Transverse colon (tissue), 4 donors: ENCODE measurements at regions not wholly inside any gene's neighbourhood (a gene's known extent, or its start where the extent isn't known, plus 50 kb on each side); places are given as distances from the start of the nearest gene placed in this dataset.

Experiments
- DNase-seq: peaks from one replicate; pipeline ENCODE4 v3.0.0-alpha.2; 2019
- H3K27ac ChIP-seq, 4 donors: fragments of 200-600 bp; sonication (generic); 2 replicates each; pipeline ENCODE4 v1.5.1; 2016 to 2018; ENCODE audit warnings: inconsistent platforms in 4 of 4
- H3K27me3 ChIP-seq: fragments of 200-600 bp; sonication (generic); 2 replicates; pipeline ENCODE4 v1.5.1; 2017; ENCODE audit warnings: inconsistent platforms
- H3K36me3 ChIP-seq, 4 donors: fragments of 200-600 bp; sonication (generic); 2 replicates each; pipeline ENCODE4 v1.5.1; 2017 to 2019; ENCODE audit warnings: inconsistent platforms in 4 of 4
- H3K4me1 ChIP-seq, 4 donors: fragments of 200-600 bp; sonication (generic); 2 replicates each; pipeline ENCODE4 v1.5.1; 2017 to 2020; ENCODE audit warnings: inconsistent platforms in 4 of 4
- H3K4me3 ChIP-seq, 4 donors: fragments of 200-600 bp; sonication (generic); 1 replicate in 1 of 4; 2 replicates in 3 of 4; pipeline versions ENCODE4 v1.5.1 to v1.6.1; 2017 to 2019; ENCODE audit warnings: inconsistent platforms in 4 of 4
- H3K9me3 ChIP-seq, 2 donors: fragments of 200-600 bp; sonication (generic); 2 replicates each; pipeline ENCODE4 v1.5.1; 2017 to 2019; ENCODE audit warnings: inconsistent platforms in 2 of 2
- EP300 ChIP-seq: sonication (generic); formaldehyde crosslinking; IDR thresholded peaks from one replicate; pipeline ENCODE4 v1.6.1; 2017; ENCODE audit warnings: antibody characterized with exemption, low read depth
- POLR2A ChIP-seq: fragments of 450-650 bp; IDR thresholded peaks from one replicate; pipeline ENCODE4 v1.6.1; 2016; ENCODE audit warnings: antibody characterized with exemption, mild to moderate bottlenecking, moderate library complexity
- POLR2AphosphoS5 ChIP-seq, 3 donors: sonication (generic); formaldehyde crosslinking; IDR thresholded peaks; one replicate each; pipeline ENCODE4 v1.6.1; 2016; ENCODE audit warnings: antibody characterized with exemption in 3 of 3
- WGBS, 2 donors: methylation state at CpG; one replicate each; pipeline ENCODE4 v1.1.5; 2018; ENCODE audit warnings: low coverage in 1 of 2; 5-methylcytosine and 5-hydroxymethylcytosine counted together
- in situ Hi-C, 4 donors: fragments of 200-750 bp; cut with MboI; loops; one replicate each; pipeline versions ENCODE4 v1.15.0 to v1.15.1; 2017; ENCODE audit warnings: low sequenced_read_pairs in 3 of 4, low pct_ligation_motif_present in 1 of 4, low pct_unique_long_range_greater_than_20kb in 1 of 4
- intact Hi-C: fragments of 100-400 bp; cut with DNase I; formaldehyde crosslinking; loops from one replicate; pipeline ENCODE4 v1.15.1; 2023; ENCODE audit warnings: low total_unique reads
- TF ChIP-seq, protein P1 (sequence below), 5 experiments: fragments of 200-600 bp in 3 of 5; fragments of 450-650 bp in 2 of 5; sonication (generic) in 3 of 5; IDR thresholded peaks; 1 replicate in 2 of 5; 2 replicates in 3 of 5; pipeline ENCODE4 v1.5.1; 2016 to 2017; ENCODE audit warnings: antibody characterized with exemption in 5 of 5, inconsistent platforms in 3 of 5, mild to moderate bottlenecking in 2 of 5, moderate library complexity in 1 of 5

- TF ChIP-seq, protein P1, sequence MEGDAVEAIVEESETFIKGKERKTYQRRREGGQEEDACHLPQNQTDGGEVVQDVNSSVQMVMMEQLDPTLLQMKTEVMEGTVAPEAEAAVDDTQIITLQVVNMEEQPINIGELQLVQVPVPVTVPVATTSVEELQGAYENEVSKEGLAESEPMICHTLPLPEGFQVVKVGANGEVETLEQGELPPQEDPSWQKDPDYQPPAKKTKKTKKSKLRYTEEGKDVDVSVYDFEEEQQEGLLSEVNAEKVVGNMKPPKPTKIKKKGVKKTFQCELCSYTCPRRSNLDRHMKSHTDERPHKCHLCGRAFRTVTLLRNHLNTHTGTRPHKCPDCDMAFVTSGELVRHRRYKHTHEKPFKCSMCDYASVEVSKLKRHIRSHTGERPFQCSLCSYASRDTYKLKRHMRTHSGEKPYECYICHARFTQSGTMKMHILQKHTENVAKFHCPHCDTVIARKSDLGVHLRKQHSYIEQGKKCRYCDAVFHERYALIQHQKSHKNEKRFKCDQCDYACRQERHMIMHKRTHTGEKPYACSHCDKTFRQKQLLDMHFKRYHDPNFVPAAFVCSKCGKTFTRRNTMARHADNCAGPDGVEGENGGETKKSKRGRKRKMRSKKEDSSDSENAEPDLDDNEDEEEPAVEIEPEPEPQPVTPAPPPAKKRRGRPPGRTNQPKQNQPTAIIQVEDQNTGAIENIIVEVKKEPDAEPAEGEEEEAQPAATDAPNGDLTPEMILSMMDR (IDR thresholded peaks at IDR 0.05): no peak
- TF ChIP-seq EP300 (no peak), POLR2A (no peak)
- Histone ChIP-seq H3K36me3 (no peaks in the 10 kb centered on the region), H3K9me3 (no peaks in the 10 kb centered on the region), H3K4me1 (no peaks in the 10 kb centered on the region), H3K27ac (no peak overlapping the region), H3K4me3 (no peak overlapping the region), H3K27me3 (no peaks in the 10 kb centered on the region)
- WGBS, 2 donors: 79% methylated on average over 5 of the region's 5 CpGs; no CpG with 5 or more reads in 1 of the 2 donors
- intact Hi-C loops: no loop called here
- DNase-seq: no peak
- in situ Hi-C loops: no loop called here
Observed at GRCh38 chr12:128163086-128163485, 103.9 kb upstream of the TMEM132C start.

DNA sequence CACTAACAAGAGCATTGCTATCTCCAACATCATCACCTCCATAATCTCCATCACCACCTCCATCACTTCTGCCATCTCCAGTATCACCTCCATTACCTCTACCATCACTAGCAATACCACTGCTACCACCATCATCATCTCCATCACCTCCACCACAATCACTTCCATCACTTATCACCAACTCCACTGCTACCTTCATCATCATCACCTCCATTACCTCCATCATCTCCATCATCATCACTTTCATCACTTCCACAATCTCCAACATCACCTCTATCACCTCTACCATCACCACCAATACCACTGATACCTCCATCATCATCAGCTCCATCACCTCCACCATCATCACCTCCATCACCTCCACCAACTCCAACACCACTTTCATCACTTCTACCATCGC is 102.4 kb upstream of the TMEM132C start:
- H3K4me3 ChIP-seq: no peak overlapping the region

GRCh38 chr12:128165387-128165786 is 101.6 kb upstream of the TMEM132C start:
- Histone ChIP-seq H3K4me1 (no peaks in the 10 kb centered on the region), H3K36me3 (no peaks in the 10 kb centered on the region), H3K4me3 (no peak overlapping the region), H3K27ac (no peak overlapping the region), H3K9me3 (no peaks in the 10 kb centered on the region), H3K27me3 (no peaks in the 10 kb centered on the region)
- intact Hi-C loops: no loop called here
- in situ Hi-C loops: no loop called here
- 84 to 92% methylated on average over 3 of the region's 3 CpGs for WGBS, 2 donors
- TF ChIP-seq POLR2A (no peak), POLR2AphosphoS5 (IDR thresholded peaks at IDR 0.05) (no peak), EP300 (no peak)
- TF ChIP-seq, protein P1 (IDR thresholded peaks at IDR 0.05): no peak
- no peak for DNase-seq

More for the DNA sequence above, 102.4 kb upstream of the TMEM132C start:
- no peaks in the 10 kb centered on the region for H3K9me3 ChIP-seq
- H3K27ac ChIP-seq: no peak overlapping the region
- in situ Hi-C loops (no loop called here), intact Hi-C loops (no loop called here)
- no peaks in the 10 kb centered on the region for H3K27me3 ChIP-seq
- no peaks in the 10 kb centered on the region for H3K4me1 ChIP-seq
- no peaks in the 10 kb centered on the region for H3K36me3 ChIP-seq
- no peak for DNase-seq
- 78 to 80% methylated on average over 1 of the region's 1 CpG for WGBS, 2 donors
- TF ChIP-seq, protein P1 (IDR thresholded peaks at IDR 0.05): no peak
- TF ChIP-seq EP300 (no peak), POLR2A (no peak), POLR2AphosphoS5 (IDR thresholded peaks at IDR 0.05) (no peak)

DNA sequence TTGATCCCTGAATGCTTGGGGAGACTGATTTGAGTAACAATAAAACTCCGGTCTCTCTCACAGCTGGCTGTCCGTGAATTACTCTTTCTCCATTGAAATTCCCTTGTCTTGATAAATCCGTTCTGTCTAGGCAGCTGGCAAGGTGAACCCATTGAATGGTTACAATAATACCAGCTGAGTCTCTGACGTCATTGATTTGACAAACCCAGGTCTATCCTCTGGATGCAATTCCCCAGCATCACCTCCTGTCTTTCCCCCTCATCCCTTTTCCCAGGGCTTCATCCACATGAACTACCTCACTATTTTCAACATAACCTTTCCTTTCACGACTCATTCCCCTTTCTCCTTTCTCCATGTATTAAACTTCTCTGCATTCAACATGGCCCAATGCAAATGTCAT is 98.7 kb upstream of the TMEM132C start:
- TF ChIP-seq POLR2A (no peak), EP300 (no peak), POLR2AphosphoS5 (IDR thresholded peaks at IDR 0.05) (no peak)
- TF ChIP-seq, protein P1 (IDR thresholded peaks at IDR 0.05): no peak
- no peaks in the 10 kb centered on the region for H3K4me1 ChIP-seq
- H3K36me3 ChIP-seq: no peaks in the 10 kb centered on the region
- no peaks in the 10 kb centered on the region for H3K27me3 ChIP-seq
- in situ Hi-C loops: no loop called here
- WGBS, 2 donors: 65 to 77% methylated on average over 4 to 5 of the region's 5 CpGs
- no peak overlapping the region for H3K27ac ChIP-seq
- no peak for DNase-seq
- H3K9me3 ChIP-seq: no peaks in the 10 kb centered on the region
- no peak overlapping the region for H3K4me3 ChIP-seq
- intact Hi-C loops: no loop called here
